GM12891 (cell line): ENCODE measurements at regions not wholly inside any gene's neighbourhood (a gene's known extent, or its start where the extent isn't known, plus 50 kb on each side); places are given as distances from the start of the nearest gene placed in this dataset.

Source experiments
- POLR2A ChIP-seq: IDR thresholded peaks from 2 replicates; pipeline ENCODE4 v1.6.1; 2011; ENCODE audit warnings: low read depth, low read length, control low read depth
- POLR2AphosphoS5 ChIP-seq: IDR thresholded peaks from 2 replicates; pipeline ENCODE4 v1.6.1; 2011; ENCODE audit warnings: low read depth, low read length, control low read depth
- SPI1 ChIP-seq: IDR thresholded peaks from 2 replicates; pipeline ENCODE4 v1.6.1; 2011; ENCODE audit warnings: low read depth, low read length, control low read depth

- TF ChIP-seq POLR2A: no peak
- no peak for TF ChIP-seq POLR2AphosphoS5
- no peak for TF ChIP-seq SPI1
Measured at GRCh38 chr2:145036421-145037011, 516.6 kb upstream of the ZEB2 start.
